Caco-2 (cell line): ENCODE measurements at regions not wholly inside any gene's neighbourhood (a gene's known extent, or its start where the extent isn't known, plus 50 kb on each side); places are given as distances from the start of the nearest gene placed in this dataset.
A peak's percentile ranks its signal among the peaks of the same experiment; 100 is the strongest.

Experiments
- BruUV-seq: library from RNA; stranded (reverse); fragments of 400-500 nt; replicated peaks from 2 replicates; lab custom pipeline; 2021; lab: Mats Ljungman, UMichigan
- CTCF ChIA-PET: fragments of 300-600 bp; sonication (Branson Sonifier 250); formaldehyde crosslinking; loops from one replicate; lab custom pipeline; 2022; ENCODE audit warnings: antibody characterized with exemption; lab: Charles Lee
- POLR2A ChIA-PET: fragments of 300-600 bp; sonication (Branson Sonifier 250); formaldehyde crosslinking; loops from one replicate; lab custom pipeline; 2022; ENCODE audit warnings: antibody characterized with exemption; lab: Charles Lee
- DNase-seq, 2 experiments: peaks; one replicate each; pipeline versions ENCODE4 v3.0.0 to v3.0.0-alpha.2; 2020 to 2022
- H3K27me3 ChIP-seq: replicated peaks from 2 replicates; pipeline ENCODE4 v1.6.0; 2011; ENCODE audit warnings: low read length; ENCODE audit not compliant: control insufficient read depth, insufficient read depth
- H3K36me3 ChIP-seq: 2 replicates; pipeline ENCODE4 v1.5.1; 2011; ENCODE audit warnings: low read length; ENCODE audit not compliant: control insufficient read depth, insufficient read depth
- H3K4me1 ChIP-seq: fragments of 250-450 bp; sonication (Bioruptor Pico); 2 replicates; pipeline ENCODE4 v1.5.1; 2020; ENCODE audit warnings: mild to moderate bottlenecking
- H3K4me3 ChIP-seq: 2 replicates; pipeline ENCODE4 v1.5.1; 2011; ENCODE audit warnings: low read depth, mild to moderate bottlenecking, control low read depth, low read length
- H3K9me3 ChIP-seq: fragments of 250-450 bp; sonication (Bioruptor Pico); 2 replicates; pipeline ENCODE4 v1.5.1; 2020; ENCODE audit warnings: mild to moderate bottlenecking, moderate library complexity
- H3K27ac Mint-ChIP-seq: one replicate; pipeline ENCODE4 v1.8.0; 2022; ENCODE audit warnings: mixed read lengths; ENCODE audit not compliant: unreplicated experiment
- H3K27me3 Mint-ChIP-seq: one replicate; pipeline ENCODE4 v1.8.0; 2022; ENCODE audit warnings: mixed read lengths; ENCODE audit not compliant: insufficient read depth, unreplicated experiment
- H3K36me3 Mint-ChIP-seq: one replicate; pipeline ENCODE4 v1.8.0; 2022; ENCODE audit warnings: mild to moderate bottlenecking, mixed read lengths; ENCODE audit not compliant: insufficient read depth, unreplicated experiment
- H3K4me1 Mint-ChIP-seq: one replicate; pipeline ENCODE4 v1.8.0; 2022; ENCODE audit warnings: low read depth, mixed read lengths; ENCODE audit not compliant: unreplicated experiment
- H3K4me3 Mint-ChIP-seq: one replicate; pipeline ENCODE4 v1.8.0; 2022; ENCODE audit warnings: mild to moderate bottlenecking, moderate library complexity, mixed read lengths; ENCODE audit not compliant: unreplicated experiment
- H3K9me3 Mint-ChIP-seq: one replicate; pipeline ENCODE4 v1.8.0; 2022; ENCODE audit warnings: mixed read lengths; ENCODE audit not compliant: unreplicated experiment
- intact Hi-C: fragments of 100-400 bp; cut with micrococcal nuclease; formaldehyde crosslinking; loops from one replicate; pipeline ENCODE4 v1.10.0; 2022; ENCODE audit not compliant: unreplicated experiment
- TF ChIP-seq, protein P1 (sequence below), 2 experiments: fragments of 200-600 bp in 1 of 2; IDR thresholded peaks; 1 replicate in 1 of 2; 2 replicates in 1 of 2; pipeline versions ENCODE4 v1.5.1 to v1.8.0; 2011 to 2022; ENCODE audit warnings: antibody characterized with exemption in 1 of 2, control low read depth in 1 of 2, inconsistent platforms in 1 of 2, low read depth in 1 of 2, low read length in 1 of 2, mild to moderate bottlenecking in 1 of 2, moderate library complexity in 1 of 2; ENCODE audit not compliant: insufficient read depth in 1 of 2, severe bottlenecking in 1 of 2, unreplicated experiment in 1 of 2

DNA sequence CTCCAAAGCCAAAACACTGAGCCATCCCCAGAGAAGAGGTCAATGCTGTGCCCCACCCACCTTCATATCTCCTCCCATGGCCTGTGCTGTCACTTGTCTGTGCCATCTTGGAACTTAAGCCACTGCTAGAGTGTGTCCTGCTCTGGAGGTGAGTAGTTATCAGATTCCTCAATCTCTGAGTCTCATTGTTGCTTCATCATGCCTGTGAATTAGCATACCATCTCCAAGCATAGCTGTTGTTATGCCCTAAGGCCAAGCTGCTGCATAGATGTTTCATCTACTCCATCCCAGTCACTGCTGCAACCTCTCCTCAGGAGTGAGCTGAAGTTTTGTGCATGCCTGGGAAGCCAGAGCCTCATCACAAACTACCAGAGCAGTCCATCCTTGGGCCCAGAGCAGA, 349.0 kb downstream of the ZWINT start:
- no TSS peak for BruUV-seq
- Mint-ChIP-seq H3K9me3 (no peaks in the 10 kb centered on the region), H3K4me1 (no peaks in the 10 kb centered on the region), H3K27me3 (no peaks in the 10 kb centered on the region), H3K36me3 (no peaks in the 10 kb centered on the region), H3K4me3 (no peak overlapping the region), H3K27ac (no peak overlapping the region)
- DNase-seq, result peak in 1 of 2 experiments; percentile 25
- TF ChIP-seq, protein P1, sequence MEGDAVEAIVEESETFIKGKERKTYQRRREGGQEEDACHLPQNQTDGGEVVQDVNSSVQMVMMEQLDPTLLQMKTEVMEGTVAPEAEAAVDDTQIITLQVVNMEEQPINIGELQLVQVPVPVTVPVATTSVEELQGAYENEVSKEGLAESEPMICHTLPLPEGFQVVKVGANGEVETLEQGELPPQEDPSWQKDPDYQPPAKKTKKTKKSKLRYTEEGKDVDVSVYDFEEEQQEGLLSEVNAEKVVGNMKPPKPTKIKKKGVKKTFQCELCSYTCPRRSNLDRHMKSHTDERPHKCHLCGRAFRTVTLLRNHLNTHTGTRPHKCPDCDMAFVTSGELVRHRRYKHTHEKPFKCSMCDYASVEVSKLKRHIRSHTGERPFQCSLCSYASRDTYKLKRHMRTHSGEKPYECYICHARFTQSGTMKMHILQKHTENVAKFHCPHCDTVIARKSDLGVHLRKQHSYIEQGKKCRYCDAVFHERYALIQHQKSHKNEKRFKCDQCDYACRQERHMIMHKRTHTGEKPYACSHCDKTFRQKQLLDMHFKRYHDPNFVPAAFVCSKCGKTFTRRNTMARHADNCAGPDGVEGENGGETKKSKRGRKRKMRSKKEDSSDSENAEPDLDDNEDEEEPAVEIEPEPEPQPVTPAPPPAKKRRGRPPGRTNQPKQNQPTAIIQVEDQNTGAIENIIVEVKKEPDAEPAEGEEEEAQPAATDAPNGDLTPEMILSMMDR (IDR thresholded peaks at IDR 0.05; ENCODE audit: insufficient read depth in 1 of 2, low read depth in 1 of 2, low read length in 1 of 2, severe bottlenecking in 1 of 2, unreplicated experiment in 1 of 2), result no peak
- ChIA-PET POLR2A (no interaction called here), CTCF (no interaction called here)
- Histone ChIP-seq H3K4me3 (no peak overlapping the region), H3K36me3 (no peaks in the 10 kb centered on the region), H3K4me1 (no peaks in the 10 kb centered on the region), H3K9me3 (no peaks in the 10 kb centered on the region), H3K27me3 (no peaks in the 10 kb centered on the region; the same call in 1 of the 2 replicates)
- intact Hi-C loops, result no loop called here

DNA sequence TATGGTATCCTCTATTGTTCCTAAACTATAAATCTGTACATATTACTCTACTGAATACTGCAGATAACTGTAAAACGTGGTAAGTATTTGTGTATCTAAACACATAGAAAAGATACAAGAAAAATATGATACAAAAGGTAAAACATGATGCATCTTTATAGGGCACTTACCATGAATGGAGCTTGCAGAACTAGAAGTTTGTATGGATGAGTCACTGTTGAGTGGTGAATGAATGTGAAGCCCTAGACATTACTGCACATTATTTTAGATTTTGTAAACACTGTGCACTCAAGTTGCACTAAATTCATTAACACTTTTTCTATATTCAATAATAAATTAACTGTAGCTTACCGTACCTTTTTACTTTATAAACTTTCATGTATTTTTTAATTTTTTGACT, 357.5 kb downstream of the ZWINT start:
- no peaks in the 10 kb centered on the region for H3K27me3 Mint-ChIP-seq
- no TSS peak for BruUV-seq

DNA sequence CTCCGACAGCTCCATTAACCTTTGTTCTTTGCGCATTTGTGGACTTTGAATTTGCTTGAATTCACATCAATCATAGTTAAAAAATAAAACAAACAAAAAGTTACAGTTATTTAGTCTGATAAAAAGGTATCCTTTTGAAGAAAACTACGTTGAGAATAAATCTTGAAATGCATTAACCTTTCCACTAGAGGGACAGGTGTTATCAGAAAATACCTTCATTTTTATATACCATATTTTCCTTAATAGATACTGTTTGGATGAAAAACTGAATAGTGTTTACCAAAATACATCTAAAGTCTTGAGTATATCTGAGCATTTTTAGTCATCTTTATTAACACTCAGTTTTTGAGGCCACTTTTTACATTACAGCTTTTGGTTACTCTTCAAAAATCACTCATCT, 371.9 kb downstream of the ZWINT start:
- no peaks in the 10 kb centered on the region for H3K36me3 Mint-ChIP-seq
- Histone ChIP-seq H3K27me3 (no peaks in the 10 kb centered on the region), H3K4me3 (no peak overlapping the region), H3K9me3 (no peaks in the 10 kb centered on the region), H3K4me1 (peaks cover 9% of the 10 kb centered on the region; the same call in 1 of the 2 replicates), H3K36me3 (no peaks in the 10 kb centered on the region)
- no peaks in the 10 kb centered on the region for H3K4me1 Mint-ChIP-seq
- no peak for DNase-seq
- H3K9me3 Mint-ChIP-seq, result no peaks in the 10 kb centered on the region
- no peaks in the 10 kb centered on the region for H3K27me3 Mint-ChIP-seq
- H3K27ac Mint-ChIP-seq, result no peak overlapping the region
- intact Hi-C loops, result loop anchor here (1.0 kb wide), 1 partner anchor 10 kb away; no protein-coding TSS in a partner anchor
- POLR2A ChIA-PET, result no interaction called here
- TF ChIP-seq, protein P1 (IDR thresholded peaks at IDR 0.05; ENCODE audit: insufficient read depth in 1 of 2, low read depth in 1 of 2, low read length in 1 of 2, severe bottlenecking in 1 of 2, unreplicated experiment in 1 of 2), result peak; percentile 13 to 46
- CTCF ChIA-PET, result no interaction called here
- no peak overlapping the region for H3K4me3 Mint-ChIP-seq
- no TSS peak for BruUV-seq

More for the DNA sequence above, 357.5 kb downstream of the ZWINT start:
- Mint-ChIP-seq H3K36me3 (no peaks in the 10 kb centered on the region), H3K9me3 (no peaks in the 10 kb centered on the region), H3K27ac (no peak overlapping the region), H3K4me3 (no peak overlapping the region), H3K4me1 (no peaks in the 10 kb centered on the region)
- no peaks in the 10 kb centered on the region for H3K9me3 ChIP-seq
- no peaks in the 10 kb centered on the region for H3K27me3 ChIP-seq
- no peak for DNase-seq
- TF ChIP-seq, protein P1 (IDR thresholded peaks at IDR 0.05; ENCODE audit: insufficient read depth in 1 of 2, low read depth in 1 of 2, low read length in 1 of 2, severe bottlenecking in 1 of 2, unreplicated experiment in 1 of 2), result no peak
- intact Hi-C loops, result no loop called here
- H3K36me3 ChIP-seq, result no peaks in the 10 kb centered on the region
- POLR2A ChIA-PET, result no interaction called here
- no peaks in the 10 kb centered on the region for H3K4me1 ChIP-seq
- H3K4me3 ChIP-seq, result no peak overlapping the region
- CTCF ChIA-PET, result no interaction called here
